GM18858 (cell line): ENCODE measurements at regions not wholly inside any gene's neighbourhood (a gene's known extent, or its start where the extent isn't known, plus 50 kb on each side); places are given as distances from the start of the nearest gene placed in this dataset.

Experiments
- ATAC-seq: cut with Tn5 transposase; IDR thresholded peaks from one replicate; pipeline ENCODE4 v1.9.1; 2021; ENCODE audit not compliant: unreplicated experiment

- no peak for ATAC-seq
Observed at GRCh38 chr18:37675699-37676098, 110.1 kb upstream of the CELF4 start.

DNA sequence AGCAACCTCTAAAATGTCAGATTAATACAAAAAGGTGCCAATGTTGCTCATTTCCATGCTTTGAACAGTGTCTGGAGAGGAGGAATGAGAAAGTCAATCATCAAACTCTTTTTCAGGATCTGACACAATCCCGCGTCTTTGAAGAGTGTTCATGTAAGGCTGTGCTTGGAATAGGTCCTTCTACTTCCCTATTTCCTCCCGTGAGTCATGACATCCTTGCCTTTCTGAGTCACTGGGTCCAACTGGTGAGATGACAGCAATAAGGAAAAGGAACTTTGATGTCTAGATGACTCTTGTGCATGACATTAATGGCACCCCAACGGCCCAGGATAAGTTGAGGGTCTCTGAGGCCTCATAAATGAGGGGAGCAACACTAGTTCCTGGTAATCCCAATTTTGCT lies 109.0 kb upstream of the CELF4 start:
- no peak for ATAC-seq

DNA sequence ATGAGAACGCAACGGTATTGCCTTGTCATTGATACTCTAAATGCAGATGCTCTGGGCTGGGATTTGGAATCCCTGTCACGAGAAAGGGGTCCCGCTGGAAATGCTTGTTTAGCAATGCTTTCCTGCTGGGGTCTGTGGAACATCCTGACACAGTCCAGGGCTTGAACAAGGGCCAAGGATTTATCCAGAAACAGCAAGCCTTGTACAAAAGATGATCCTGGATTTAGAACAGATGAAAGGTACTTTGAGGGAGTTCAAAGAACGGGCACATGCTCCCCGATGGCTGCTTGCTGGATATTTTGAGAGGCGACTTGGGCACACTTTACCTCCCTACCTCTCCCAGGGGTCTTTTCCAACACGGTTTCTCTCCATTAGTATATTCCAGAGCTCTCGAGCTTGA lies 108.1 kb upstream of the CELF4 start:
- ATAC-seq: no peak

- ATAC-seq: no peak
Observed at GRCh38 chr18:37672932-37673595, 107.5 kb upstream of the CELF4 start.

DNA sequence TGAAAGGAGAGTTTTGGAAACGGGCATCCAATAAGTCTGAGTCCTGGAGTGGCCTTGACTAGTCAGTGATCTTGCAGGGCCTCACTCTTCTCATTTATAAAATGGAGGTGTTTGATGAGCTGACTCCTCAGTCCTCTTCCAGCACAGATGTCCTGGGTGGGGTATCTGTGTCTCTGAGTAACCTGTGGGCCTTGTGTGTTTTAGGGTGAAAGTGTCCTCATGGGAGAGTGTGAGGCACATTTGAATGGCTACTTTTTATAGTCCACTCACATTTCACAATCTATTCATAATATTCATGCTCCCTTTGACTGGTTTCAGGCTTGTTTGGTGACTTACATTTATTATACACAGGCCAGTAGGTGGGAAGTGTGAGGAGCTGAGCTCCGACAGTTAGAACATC lies 106.4 kb upstream of the CELF4 start:
- ATAC-seq: no peak

GRCh38 chr18:37671530-37671929 lies 105.9 kb upstream of the CELF4 start:
- no peak for ATAC-seq

DNA sequence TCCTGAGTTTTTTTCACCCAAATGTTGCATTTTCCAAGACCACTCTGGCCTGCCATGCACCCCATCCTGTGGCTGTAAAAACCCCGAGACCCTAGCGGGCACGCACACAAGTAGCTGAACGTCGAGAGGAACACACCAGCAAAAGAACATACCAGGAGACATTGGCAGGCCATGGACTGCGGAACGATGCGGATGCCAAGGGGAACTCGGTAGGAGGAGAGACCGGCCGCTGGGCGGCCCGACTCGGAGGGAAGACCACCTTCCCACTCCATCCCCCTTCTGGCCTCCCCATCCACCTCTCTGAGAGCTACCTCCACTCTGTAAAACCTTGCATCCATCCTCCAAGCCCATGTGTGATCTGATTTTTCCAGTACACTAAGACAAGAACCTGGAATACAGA lies 105.5 kb upstream of the CELF4 start:
- ATAC-seq: no peak

DNA sequence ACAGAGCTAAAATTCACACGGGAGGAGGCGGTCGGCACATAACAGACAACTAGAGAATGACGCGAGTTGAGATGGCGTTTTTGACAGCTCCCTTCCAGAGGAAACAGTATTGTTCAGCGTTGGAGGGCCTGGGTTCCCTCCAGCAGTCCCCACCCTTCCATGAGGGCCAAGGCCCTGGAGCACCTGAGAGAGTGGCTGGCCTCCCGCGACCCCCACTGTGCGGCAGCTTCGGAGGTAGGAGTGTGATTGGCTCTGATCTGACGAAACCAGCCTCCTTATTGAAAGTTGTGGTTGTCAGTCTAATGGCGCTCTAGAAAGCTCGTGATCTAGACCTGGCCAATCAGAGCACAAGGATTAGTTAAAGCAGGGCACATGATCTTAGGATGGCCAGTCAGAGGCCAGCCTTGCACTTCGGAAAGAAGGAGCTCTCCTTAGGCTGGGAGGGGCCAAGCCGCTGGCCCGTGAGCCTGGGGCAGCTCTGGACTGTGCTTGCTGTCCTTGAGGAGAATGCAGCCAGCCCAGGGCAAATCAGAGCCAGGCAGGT lies 104.5 kb upstream of the CELF4 start:
- no peak for ATAC-seq

DNA sequence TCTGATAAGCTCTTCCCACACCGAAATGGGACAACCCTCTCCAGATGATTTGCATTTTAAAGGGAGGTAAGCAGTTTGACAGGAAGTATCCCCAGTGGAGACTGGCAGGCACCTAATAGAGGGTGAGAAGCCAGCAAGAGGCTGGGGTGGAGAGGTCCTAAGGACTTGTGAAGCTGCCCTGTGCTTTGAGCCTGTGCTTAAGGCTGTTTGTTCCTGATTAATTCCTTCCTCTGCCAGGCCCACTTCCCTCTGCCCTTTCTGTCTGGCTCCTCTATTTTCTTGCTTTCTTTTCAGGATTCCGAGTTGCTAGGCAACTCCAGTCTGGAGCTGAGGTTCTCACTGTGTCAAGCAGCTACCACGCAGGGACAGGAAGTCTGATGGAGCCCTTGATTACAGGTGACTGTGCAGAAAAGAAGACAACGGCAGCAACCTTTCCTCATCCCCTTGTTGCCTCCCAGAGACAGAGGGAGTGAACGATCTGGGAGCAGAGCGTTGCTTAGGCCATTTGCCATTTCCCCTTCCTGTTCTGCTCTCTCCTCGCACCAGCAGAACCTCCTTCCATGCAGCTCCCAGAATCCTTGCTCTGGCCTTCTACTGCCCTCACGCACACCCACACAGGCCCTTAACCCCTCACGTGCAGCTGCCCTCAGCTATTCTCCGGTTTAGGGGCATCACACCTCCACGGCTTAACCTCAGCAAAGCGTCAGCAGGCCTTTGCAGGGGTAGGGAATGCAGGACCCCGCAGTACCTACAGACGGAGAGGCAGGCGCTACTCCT lies 103.6 kb upstream of the CELF4 start:
- no peak for ATAC-seq

- no peak for ATAC-seq
Observed at GRCh38 chr18:37667836-37668235, 102.2 kb upstream of the CELF4 start.

- ATAC-seq: no peak
Observed at GRCh38 chr18:37666991-37667390, 101.4 kb upstream of the CELF4 start.

- ATAC-seq: no peak
Observed at GRCh38 chr18:37666451-37666850, 100.9 kb upstream of the CELF4 start.

GRCh38 chr18:37665346-37665745 lies 99.7 kb upstream of the CELF4 start:
- no peak for ATAC-seq

DNA sequence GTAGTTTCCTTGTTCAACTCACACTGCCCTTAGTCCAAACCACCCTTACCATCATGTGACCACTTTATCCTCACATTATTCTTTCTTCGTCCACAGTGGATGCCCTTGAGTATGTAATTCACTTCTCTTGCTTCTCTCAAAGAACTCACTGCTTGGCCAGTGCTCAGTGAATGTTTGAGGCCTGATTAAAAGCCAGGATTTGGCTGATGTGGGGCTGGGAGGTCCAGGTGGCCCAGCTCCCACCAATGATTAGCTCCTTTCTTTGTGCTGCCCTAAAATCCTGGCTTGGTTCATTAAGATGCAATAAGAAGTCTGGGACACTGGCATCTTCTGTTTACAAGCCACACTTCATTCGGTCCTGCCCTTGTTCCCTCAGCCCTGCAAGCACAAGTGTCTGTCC lies 97.8 kb upstream of the CELF4 start:
- ATAC-seq: no peak

GRCh38 chr18:37662546-37663339 lies 97.1 kb upstream of the CELF4 start:
- ATAC-seq: no peak

DNA sequence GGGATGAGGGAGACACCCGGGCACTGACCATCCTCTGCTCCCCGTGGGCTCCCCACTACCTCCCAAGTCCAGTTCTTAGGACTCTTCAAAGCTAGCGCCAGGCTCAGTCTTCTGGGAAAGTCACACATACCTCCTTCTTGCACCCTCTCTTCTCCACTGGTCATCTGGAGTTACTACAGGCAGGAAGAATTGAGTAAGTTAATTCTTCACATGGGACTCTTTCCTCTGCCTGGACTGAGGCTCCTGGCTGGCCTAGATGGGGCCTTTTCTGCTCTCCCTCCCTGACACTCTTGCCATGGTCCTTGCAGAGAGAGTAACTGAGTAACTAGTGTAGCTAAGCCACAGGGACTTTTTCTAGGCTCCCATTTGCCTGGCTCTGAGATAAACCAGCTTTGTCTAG lies 96.5 kb upstream of the CELF4 start:
- ATAC-seq: no peak

GRCh38 chr18:37661478-37661877 lies 95.9 kb upstream of the CELF4 start:
- no peak for ATAC-seq

GRCh38 chr18:37661061-37661460 lies 95.5 kb upstream of the CELF4 start:
- no peak for ATAC-seq

DNA sequence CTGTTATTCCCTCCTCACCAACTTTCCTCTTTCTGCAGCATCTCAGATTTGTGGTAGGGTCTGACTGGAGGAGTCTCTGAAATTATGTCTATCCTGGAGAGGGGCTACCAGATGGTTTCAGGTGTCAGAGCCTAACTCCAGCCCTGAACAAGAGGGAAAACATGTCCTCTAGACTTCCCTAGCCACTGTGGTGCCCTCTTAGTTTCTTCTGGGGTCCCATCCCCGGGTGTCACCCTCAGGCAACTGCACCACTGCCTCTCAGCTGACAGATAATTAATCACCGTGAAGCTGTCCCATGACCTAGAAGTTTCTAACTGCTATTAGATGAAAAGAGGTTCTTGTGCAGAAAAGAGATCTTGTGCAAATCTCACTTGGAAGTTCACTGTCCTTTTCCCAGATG lies 95.1 kb upstream of the CELF4 start:
- ATAC-seq: no peak

GRCh38 chr18:37659906-37660305 lies 94.3 kb upstream of the CELF4 start:
- no peak for ATAC-seq

DNA sequence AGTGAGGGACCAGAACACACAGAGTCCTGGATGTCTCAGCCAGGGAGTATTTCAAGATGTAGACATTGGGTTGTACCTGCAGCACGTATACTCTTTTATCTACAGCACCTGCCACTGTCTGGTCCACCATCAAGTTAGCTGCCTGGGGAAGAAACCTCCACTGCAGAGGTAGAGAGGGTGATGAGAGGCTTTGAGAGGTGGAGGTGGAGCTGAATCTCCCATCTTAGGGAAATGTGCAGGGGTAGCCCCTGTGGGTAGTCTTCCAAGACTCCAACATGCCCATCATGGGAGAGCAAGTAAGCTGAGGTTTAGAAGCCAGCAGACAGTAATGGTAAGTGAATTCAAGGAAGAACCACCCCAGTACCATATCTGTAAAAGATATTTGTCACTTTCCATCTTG lies 93.3 kb upstream of the CELF4 start:
- no peak for ATAC-seq

DNA sequence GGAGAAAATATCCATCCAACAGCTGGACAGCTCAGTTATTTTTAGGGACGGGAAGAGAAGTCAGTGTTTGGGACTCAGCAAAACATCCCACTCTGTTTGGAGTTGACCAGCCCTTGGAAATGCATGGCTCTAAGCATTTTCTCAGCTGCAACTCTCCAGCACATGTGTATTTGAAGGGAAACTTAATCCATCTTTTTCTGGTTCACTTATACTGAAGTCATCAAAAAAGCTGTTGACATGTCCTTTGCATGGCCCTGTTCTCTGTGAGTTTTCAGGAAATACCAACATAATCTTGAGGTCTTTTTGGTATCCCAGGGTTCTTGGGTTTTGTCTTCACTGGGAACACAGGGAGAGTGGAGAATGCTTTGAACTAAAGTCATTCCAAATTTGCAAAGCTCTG lies 91.9 kb upstream of the CELF4 start:
- no peak for ATAC-seq
